Esophagus squamous epithelium (tissue), 5 donors: ENCODE measurements at regions not wholly inside any gene's neighbourhood (a gene's known extent, or its start where the extent isn't known, plus 50 kb on each side); places are given as distances from the start of the nearest gene placed in this dataset.
A peak's percentile ranks its signal among the peaks of the same experiment; 100 is the strongest.

Experiments used
- DNase-seq: peaks from one replicate; lab custom pipeline; 2025; lab: John Stamatoyannopoulos, UW
- H3K27ac ChIP-seq, 4 donors: fragments of 200-600 bp; sonication (generic); one replicate each; pipeline ENCODE4 v1.5.1; 2016 to 2019; ENCODE audit warnings: mild to moderate bottlenecking in 1 of 4
- H3K27me3 ChIP-seq, 4 donors: fragments of 200-600 bp; sonication (generic); 1 replicate in 3 of 4; 2 replicates in 1 of 4; pipeline versions ENCODE4 v1.5.1 to v1.6.0; 2017 to 2021; ENCODE audit warnings: antibody characterized with exemption in 1 of 4
- H3K36me3 ChIP-seq, 3 donors: fragments of 200-600 bp; sonication (generic); one replicate each; pipeline ENCODE4 v1.5.1; 2016 to 2019
- H3K4me1 ChIP-seq, 3 donors: fragments of 200-600 bp; sonication (generic); one replicate each; pipeline ENCODE4 v1.5.1; 2017 to 2019
- H3K4me3 ChIP-seq, 4 donors: fragments of 200-600 bp; sonication (generic); 1 replicate in 3 of 4; 2 replicates in 1 of 4; pipeline ENCODE4 v1.5.1; 2016 to 2019; ENCODE audit warnings: mild to moderate bottlenecking in 2 of 4, moderate library complexity in 1 of 4
- H3K9me3 ChIP-seq, 3 donors: fragments of 200-600 bp; sonication (generic); one replicate each; pipeline ENCODE4 v1.5.1; 2016 to 2019
- POLR2A ChIP-seq, 4 donors: fragments of 450-650 bp; IDR thresholded peaks; one replicate each; pipeline ENCODE4 v1.6.1; 2017; ENCODE audit warnings: antibody characterized with exemption in 4 of 4, mild to moderate bottlenecking in 4 of 4, moderate library complexity in 3 of 4
- WGBS, 2 donors: methylation state at CpG; one replicate each; pipeline ENCODE4 v1.1.5; 2018; 5-methylcytosine and 5-hydroxymethylcytosine counted together
- intact Hi-C: fragments of 100-400 bp; cut with DNase I; formaldehyde crosslinking; loops from one replicate; pipeline ENCODE4 v1.15.0; 2022
- TF ChIP-seq, protein P1 (sequence below), 6 experiments: fragments of 450-650 bp in 4 of 6; fragments of 200-600 bp in 2 of 6; sonication (generic) in 2 of 6; IDR thresholded peaks; one replicate each; pipeline ENCODE4 v1.5.1; 2016 to 2019; ENCODE audit warnings: antibody characterized with exemption in 6 of 6, mild to moderate bottlenecking in 4 of 6, moderate library complexity in 4 of 6
- donor health status: DM: yes; HTN: yes; CAD: no.

DNA sequence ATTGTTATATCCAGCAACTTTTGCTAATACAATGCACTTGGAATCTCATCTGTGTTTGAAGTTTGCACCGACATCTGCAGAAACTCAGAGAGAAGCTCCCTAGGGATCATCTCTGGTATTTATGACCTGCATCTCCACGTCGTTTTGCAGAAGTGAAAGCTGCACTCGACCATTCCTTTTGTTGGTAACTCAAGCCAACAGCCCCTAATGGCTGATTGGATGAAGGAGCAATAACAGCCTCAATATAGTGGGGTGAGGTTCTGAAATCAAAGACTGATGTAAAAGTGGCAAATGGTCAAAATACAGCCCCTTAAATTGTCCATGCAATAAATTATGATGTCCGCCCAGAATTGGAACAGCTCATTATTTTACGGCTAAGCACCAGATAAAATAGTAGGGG is 344.2 kb upstream of the KAZN start:
- no peak for DNase-seq
- 79 to 85% methylated on average over 5 of the region's 6 CpGs for WGBS, 2 donors
- Histone ChIP-seq H3K4me3 (no peak overlapping the region), H3K4me1 (peaks cover 0 to 9% (median 0%) of the 10 kb centered on the region in 3 donors), H3K27ac (no peak overlapping the region), H3K27me3 (no peaks in the 10 kb centered on the region), H3K36me3 (no peaks in the 10 kb centered on the region), H3K9me3 (no peaks in the 10 kb centered on the region)
- no peak for TF ChIP-seq POLR2A (IDR thresholded peaks at IDR 0.05)
- TF ChIP-seq, protein P1, sequence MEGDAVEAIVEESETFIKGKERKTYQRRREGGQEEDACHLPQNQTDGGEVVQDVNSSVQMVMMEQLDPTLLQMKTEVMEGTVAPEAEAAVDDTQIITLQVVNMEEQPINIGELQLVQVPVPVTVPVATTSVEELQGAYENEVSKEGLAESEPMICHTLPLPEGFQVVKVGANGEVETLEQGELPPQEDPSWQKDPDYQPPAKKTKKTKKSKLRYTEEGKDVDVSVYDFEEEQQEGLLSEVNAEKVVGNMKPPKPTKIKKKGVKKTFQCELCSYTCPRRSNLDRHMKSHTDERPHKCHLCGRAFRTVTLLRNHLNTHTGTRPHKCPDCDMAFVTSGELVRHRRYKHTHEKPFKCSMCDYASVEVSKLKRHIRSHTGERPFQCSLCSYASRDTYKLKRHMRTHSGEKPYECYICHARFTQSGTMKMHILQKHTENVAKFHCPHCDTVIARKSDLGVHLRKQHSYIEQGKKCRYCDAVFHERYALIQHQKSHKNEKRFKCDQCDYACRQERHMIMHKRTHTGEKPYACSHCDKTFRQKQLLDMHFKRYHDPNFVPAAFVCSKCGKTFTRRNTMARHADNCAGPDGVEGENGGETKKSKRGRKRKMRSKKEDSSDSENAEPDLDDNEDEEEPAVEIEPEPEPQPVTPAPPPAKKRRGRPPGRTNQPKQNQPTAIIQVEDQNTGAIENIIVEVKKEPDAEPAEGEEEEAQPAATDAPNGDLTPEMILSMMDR (IDR thresholded peaks at IDR 0.05) = no peak
- intact Hi-C loops = no loop called here

DNA sequence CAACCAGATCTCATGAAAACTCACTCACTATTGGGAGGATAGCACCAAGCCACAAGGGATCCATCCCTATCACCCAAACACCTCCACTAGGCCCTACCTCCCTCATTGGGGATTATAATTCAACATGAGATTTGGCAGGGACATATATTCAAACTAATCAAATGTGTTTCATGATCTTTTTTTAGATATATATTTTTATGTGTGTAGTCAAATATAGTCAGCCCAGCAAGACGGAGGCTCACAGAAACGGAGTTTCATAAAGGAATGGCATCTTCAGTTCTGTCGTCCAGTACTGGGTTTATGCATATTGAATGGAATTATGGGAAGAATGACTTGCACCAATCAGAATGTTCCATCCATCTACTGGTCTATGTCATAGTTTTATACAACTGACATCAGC is 343.3 kb upstream of the KAZN start:
- WGBS, 2 donors = 69 to 88% methylated on average over 3 of the region's 3 CpGs
- Histone ChIP-seq H3K27ac (peak overlapping the region in 1 of 4 donors; percentile 31), H3K36me3 (no peaks in the 10 kb centered on the region), H3K4me1 (peaks cover 0 to 15% (median 0%) of the 10 kb centered on the region in 3 donors), H3K27me3 (no peaks in the 10 kb centered on the region), H3K9me3 (no peaks in the 10 kb centered on the region), H3K4me3 (no peak overlapping the region)
- intact Hi-C loops = no loop called here
- TF ChIP-seq, protein P1 (IDR thresholded peaks at IDR 0.05) = no peak
- no peak for TF ChIP-seq POLR2A (IDR thresholded peaks at IDR 0.05)
- no peak for DNase-seq

DNA sequence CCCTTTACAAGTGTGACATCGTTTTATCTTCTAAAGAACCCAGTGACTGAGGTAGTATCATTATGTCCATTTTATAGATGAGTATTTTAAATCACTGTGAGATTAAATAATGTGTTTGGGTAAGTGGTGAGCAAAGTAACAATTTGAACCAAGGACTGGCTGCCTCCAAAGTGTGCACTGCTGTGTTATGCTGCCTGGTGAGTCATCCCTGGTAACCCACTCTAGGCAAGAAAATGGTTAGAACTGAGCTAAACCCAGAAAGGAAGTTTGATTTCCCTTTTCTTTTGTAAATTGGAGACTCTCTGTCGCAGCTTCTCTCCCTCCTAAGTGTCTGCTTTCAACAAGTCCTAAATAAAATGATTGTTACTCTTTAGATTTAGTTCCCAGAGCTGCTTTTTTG is 342.8 kb upstream of the KAZN start:
- no peaks in the 10 kb centered on the region for H3K9me3 ChIP-seq
- intact Hi-C loops = no loop called here
- peaks cover 0 to 15% (median 0%) of the 10 kb centered on the region in 3 donors for H3K4me1 ChIP-seq
- H3K27me3 ChIP-seq = no peaks in the 10 kb centered on the region
- 61 to 68% methylated on average over 2 of the region's 2 CpGs for WGBS, 2 donors
- TF ChIP-seq POLR2A (IDR thresholded peaks at IDR 0.05) = no peak
- TF ChIP-seq, protein P1 (IDR thresholded peaks at IDR 0.05) = no peak
- no peak overlapping the region for H3K4me3 ChIP-seq
- DNase-seq = no peak
- H3K27ac ChIP-seq = peak overlapping the region in 1 of 4 donors; percentile 31
- H3K36me3 ChIP-seq = no peaks in the 10 kb centered on the region

DNA sequence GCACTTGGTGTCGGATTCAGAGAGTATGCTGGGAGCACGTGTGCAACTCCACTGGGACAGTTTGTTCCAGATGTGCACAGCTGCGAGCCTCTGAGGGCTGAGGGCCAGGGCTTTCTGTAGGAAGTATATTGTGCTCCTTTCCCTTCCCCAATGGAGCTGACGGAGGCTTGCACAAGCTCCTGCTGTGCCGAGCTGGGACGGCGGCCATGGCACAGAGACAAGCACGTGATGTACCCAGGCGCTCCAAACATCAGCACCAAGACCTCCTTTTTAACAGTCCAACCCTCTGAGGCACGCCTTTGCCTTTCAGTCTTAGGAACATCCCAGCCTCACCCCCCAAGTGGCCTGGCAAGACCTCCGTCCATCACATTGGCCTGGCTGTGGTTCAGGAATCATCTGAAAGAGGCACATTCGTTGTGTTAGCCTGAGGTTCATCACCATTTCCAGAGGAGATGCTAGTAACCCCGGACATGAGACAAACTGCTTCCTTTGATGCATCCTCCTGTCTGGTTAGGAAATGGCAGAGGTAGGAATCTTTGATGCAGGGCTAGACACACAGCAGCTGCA is 339.2 kb upstream of the KAZN start:
- Histone ChIP-seq H3K4me1 (peaks cover 0 to 15% (median 0%) of the 10 kb centered on the region in 3 donors), H3K4me3 (no peak overlapping the region), H3K27me3 (no peaks in the 10 kb centered on the region), H3K36me3 (no peaks in the 10 kb centered on the region), H3K9me3 (no peaks in the 10 kb centered on the region), H3K27ac (peak overlapping the region; percentile 3 to 84 (median 67))
- 54 to 81% methylated on average over 6 of the region's 13 CpGs for WGBS, 2 donors
- DNase-seq = peak; percentile 9
- TF ChIP-seq POLR2A (IDR thresholded peaks at IDR 0.05) = no peak
- TF ChIP-seq, protein P1 (IDR thresholded peaks at IDR 0.05) = no peak
- intact Hi-C loops = no loop called here

DNA sequence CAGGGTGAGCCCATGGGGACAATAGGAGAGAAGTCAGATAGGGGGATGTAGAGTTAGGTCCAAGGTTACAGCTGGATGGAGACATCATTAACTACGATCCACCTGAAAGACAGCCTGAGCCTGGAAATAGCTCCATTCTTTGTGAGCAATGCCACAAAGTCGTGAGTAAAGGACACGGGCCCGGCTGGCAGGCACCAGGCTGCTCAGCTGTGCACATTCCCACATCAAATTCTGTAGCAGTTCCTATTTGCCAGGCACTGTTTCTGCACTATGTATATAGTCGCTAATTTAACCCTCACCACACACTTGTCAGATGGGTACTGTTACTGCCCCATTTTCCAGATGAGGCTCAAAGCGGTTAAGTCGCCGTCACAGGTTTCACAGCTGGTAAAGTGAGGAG is 338.0 kb upstream of the KAZN start:
- Histone ChIP-seq H3K4me1 (peaks cover 0 to 15% (median 0%) of the 10 kb centered on the region in 3 donors), H3K4me3 (no peak overlapping the region), H3K27me3 (no peaks in the 10 kb centered on the region), H3K9me3 (no peaks in the 10 kb centered on the region), H3K36me3 (no peaks in the 10 kb centered on the region), H3K27ac (peak overlapping the region in 3 of 4 donors; percentile 45 to 77 (median 57))
- TF ChIP-seq, protein P1 (IDR thresholded peaks at IDR 0.05) = no peak
- no peak for TF ChIP-seq POLR2A (IDR thresholded peaks at IDR 0.05)
- DNase-seq = no peak
- WGBS, 2 donors = 93 to 97% methylated on average over 8 of the region's 8 CpGs
- intact Hi-C loops = no loop called here
